ENCODE measurements at regions not wholly inside any gene's neighbourhood (a gene's known extent, or its start where the extent isn't known, plus 50 kb on each side); places are given as distances from the start of the nearest gene placed in this dataset.

DNA sequence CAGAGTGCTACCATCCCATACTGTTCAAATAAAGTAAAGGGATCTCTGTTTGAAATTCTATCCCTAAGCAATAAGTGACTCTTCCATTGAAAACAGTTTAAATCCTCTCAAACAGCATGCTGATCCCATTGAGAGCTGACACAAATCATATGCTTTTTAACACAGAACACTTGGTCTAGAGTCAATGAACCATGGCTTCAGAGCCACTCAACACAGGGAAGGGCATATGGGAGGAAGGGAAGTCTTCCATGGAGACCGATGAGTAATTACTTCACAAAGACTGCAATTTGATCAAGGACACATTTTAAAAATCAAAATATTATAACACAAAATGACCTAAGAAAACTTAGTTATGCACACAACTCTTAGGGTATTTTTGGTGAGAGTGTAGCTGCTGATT, 1073.0 kb upstream of the MAP3K7 start:
- H3K9me3 ChIP-seq (ENCODE audit: control insufficient read depth in 1 of 2, low read length in 2 of 2): no peaks in the 10 kb centered on the region
- no peaks in the 10 kb centered on the region for H3K36me3 ChIP-seq (ENCODE audit: control insufficient read depth in 1 of 2, insufficient read depth in 2 of 2, low read length in 2 of 2)
- no peaks in the 10 kb centered on the region for H3K4me1 ChIP-seq (ENCODE audit: control insufficient read depth in 1 of 2, insufficient read depth in 2 of 2, low read length in 2 of 2)
- H3K27me3 ChIP-seq (ENCODE audit: low read depth, low read length): no peaks in the 10 kb centered on the region
- no peak overlapping the region for H3K27ac ChIP-seq (ENCODE audit: low read length)
- H3K4me3 ChIP-seq (ENCODE audit: low read depth in 1 of 2, low read length in 2 of 2): no peak overlapping the region

DNA sequence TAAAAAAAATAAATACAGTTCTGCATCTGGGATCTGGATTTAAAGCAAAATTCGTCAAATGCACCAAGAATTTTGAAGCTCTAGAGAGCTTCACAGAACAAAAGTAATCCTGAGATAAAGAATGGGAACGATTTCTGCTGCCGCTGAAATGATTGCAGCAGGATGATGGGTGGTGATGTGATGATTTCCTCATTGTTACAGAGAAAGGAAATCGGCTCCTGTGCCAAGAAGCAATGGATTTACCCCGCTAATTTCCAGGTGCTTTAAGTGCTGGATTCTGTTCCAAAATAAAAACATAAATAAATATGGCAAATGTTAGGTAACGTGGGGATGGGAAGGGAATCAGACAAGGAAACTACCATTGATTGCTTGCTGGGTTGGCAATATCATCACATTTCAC, 1067.9 kb upstream of the MAP3K7 start:
- Histone ChIP-seq H3K27me3 (ENCODE audit: low read depth, low read length) (no peaks in the 10 kb centered on the region), H3K27ac (ENCODE audit: low read length) (no peak overlapping the region), H3K4me1 (ENCODE audit: control insufficient read depth in 1 of 2, insufficient read depth in 2 of 2, low read length in 2 of 2) (no peaks in the 10 kb centered on the region), H3K9me3 (ENCODE audit: control insufficient read depth in 1 of 2, low read length in 2 of 2) (no peaks in the 10 kb centered on the region), H3K4me3 (ENCODE audit: low read depth in 1 of 2, low read length in 2 of 2) (no peak overlapping the region), H3K36me3 (ENCODE audit: control insufficient read depth in 1 of 2, insufficient read depth in 2 of 2, low read length in 2 of 2) (no peaks in the 10 kb centered on the region)

DNA sequence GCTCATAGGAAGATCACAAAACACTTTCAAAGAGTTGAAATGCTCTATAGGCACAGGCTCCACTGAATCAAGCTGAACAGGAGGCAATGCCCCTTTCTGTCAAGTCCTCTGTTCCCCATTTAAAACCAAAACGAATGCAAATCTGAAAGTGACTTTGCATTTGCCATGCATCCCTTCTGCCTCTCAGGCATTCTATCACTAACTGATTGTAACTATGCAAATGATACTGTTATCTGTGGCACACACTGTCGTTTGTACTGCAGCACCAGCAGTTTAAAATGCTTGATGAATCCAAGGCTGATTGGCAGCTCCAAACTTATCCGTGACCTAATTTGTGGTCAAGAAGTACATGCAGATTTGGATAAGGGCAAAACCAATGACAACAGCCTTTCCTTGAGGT, 1067.5 kb upstream of the MAP3K7 start:
- no peaks in the 10 kb centered on the region for H3K9me3 ChIP-seq (ENCODE audit: control insufficient read depth in 1 of 2, low read length in 2 of 2)
- H3K4me1 ChIP-seq (ENCODE audit: control insufficient read depth in 1 of 2, insufficient read depth in 2 of 2, low read length in 2 of 2): no peaks in the 10 kb centered on the region
- no peaks in the 10 kb centered on the region for H3K27me3 ChIP-seq (ENCODE audit: low read depth, low read length)
- H3K27ac ChIP-seq (ENCODE audit: low read length): no peak overlapping the region
- no peaks in the 10 kb centered on the region for H3K36me3 ChIP-seq (ENCODE audit: control insufficient read depth in 1 of 2, insufficient read depth in 2 of 2, low read length in 2 of 2)
- H3K4me3 ChIP-seq (ENCODE audit: low read depth in 1 of 2, low read length in 2 of 2): no peak overlapping the region

DNA sequence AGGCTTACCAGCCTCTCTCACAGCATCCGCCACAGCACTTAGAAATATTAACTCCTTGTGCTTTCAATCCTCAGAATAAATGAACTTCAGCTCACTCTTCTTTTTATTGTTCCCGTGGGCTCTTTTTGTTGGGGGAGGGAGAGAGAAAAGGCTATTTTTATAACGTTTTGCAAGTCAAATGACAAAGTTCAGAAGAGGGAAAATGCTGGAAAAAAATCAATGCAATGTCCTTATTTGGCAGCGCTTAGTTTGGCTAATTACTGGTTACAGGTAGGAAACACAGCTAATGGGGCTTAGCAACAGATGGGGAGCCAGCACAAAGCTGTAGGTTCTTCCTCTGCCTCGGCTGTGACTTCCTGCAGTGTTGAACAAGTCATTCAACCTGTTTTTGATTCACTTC, 1067.0 kb upstream of the MAP3K7 start:
- H3K4me3 ChIP-seq (ENCODE audit: low read depth in 1 of 2, low read length in 2 of 2): no peak overlapping the region
- H3K36me3 ChIP-seq (ENCODE audit: control insufficient read depth in 1 of 2, insufficient read depth in 2 of 2, low read length in 2 of 2): no peaks in the 10 kb centered on the region
- no peak overlapping the region for H3K27ac ChIP-seq (ENCODE audit: low read length)
- no peaks in the 10 kb centered on the region for H3K9me3 ChIP-seq (ENCODE audit: control insufficient read depth in 1 of 2, low read length in 2 of 2)
- no peaks in the 10 kb centered on the region for H3K27me3 ChIP-seq (ENCODE audit: low read depth, low read length)
- H3K4me1 ChIP-seq (ENCODE audit: control insufficient read depth in 1 of 2, insufficient read depth in 2 of 2, low read length in 2 of 2): no peaks in the 10 kb centered on the region

DNA sequence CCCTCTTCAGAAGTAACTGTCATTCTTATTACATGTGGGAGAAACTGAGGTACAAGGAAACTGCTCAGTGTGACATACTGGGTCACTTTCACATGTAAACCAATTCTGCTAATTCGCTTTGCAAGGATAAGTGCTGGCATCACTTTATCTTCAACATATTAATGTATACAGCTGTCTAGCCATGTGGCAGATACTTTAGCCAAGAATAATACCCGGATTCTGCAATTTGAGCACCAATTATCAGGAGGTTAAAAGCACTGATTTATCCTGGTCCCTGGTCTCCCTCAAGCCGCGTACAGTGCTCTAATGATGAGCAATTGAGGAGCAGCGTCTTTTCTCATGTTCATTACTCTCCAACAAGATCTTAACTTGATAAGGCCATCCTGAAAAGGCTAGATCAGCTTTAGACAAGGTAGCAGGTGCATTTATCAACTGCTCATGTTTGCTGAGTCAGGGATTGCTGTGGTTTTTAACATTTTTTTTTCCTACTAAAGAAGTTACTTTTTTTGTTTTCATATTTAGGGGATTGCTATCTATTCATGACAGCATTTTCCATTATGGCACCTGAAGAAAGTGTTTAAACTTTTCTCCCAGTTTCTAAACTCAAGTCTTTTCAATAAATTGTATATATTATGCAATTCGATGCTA, 1066.3 kb upstream of the MAP3K7 start:
- Histone ChIP-seq H3K36me3 (ENCODE audit: control insufficient read depth in 1 of 2, insufficient read depth in 2 of 2, low read length in 2 of 2) (no peaks in the 10 kb centered on the region), H3K9me3 (ENCODE audit: control insufficient read depth in 1 of 2, low read length in 2 of 2) (no peaks in the 10 kb centered on the region), H3K4me3 (ENCODE audit: low read depth in 1 of 2, low read length in 2 of 2) (no peak overlapping the region), H3K27me3 (ENCODE audit: low read depth, low read length) (no peaks in the 10 kb centered on the region), H3K27ac (ENCODE audit: low read length) (no peak overlapping the region), H3K4me1 (ENCODE audit: control insufficient read depth in 1 of 2, insufficient read depth in 2 of 2, low read length in 2 of 2) (no peaks in the 10 kb centered on the region)

DNA sequence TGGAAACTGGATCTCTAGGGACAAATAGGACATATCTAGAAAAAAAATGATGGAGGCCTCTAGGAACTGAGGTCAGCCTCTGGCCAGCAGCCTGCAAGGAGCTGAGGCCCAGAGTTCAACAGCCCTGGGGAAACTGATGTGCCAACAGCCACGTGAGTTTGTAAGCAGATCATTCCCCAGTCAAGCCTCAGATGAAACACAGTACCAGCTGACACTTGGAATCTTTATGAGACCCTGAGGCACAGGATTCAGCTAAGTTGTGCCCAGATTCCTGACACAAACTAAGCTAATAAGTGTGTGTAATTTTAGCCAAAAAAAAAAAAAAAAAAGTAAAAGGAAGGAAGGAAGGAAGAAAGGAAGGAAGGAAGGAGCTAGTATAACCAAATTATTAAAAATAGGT, 1059.8 kb upstream of the MAP3K7 start:
- Histone ChIP-seq H3K27me3 (ENCODE audit: low read depth, low read length) (no peaks in the 10 kb centered on the region), H3K4me1 (ENCODE audit: control insufficient read depth in 1 of 2, insufficient read depth in 2 of 2, low read length in 2 of 2) (no peaks in the 10 kb centered on the region), H3K27ac (ENCODE audit: low read length) (no peak overlapping the region), H3K4me3 (ENCODE audit: low read depth in 1 of 2, low read length in 2 of 2) (no peak overlapping the region), H3K36me3 (ENCODE audit: control insufficient read depth in 1 of 2, insufficient read depth in 2 of 2, low read length in 2 of 2) (no peaks in the 10 kb centered on the region), H3K9me3 (ENCODE audit: control insufficient read depth in 1 of 2, low read length in 2 of 2) (no peaks in the 10 kb centered on the region)

DNA sequence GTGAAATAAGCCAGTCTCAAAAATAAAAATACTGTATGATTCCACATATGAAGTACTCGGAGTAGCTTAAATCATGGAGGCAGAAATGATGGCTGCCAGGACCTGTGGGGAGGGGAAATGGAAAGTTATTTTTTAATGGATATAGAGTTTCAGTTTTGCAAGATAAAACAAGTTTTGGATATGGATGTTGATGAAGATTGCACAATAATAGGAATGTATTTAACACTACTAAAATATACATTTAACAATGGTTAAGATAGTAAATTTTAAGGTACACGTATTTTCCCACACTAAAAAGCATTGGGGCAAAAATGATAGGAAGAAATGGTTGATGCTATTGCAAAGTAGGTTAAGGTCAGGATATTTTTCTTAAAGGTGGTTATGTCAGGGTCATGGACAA, 1058.9 kb upstream of the MAP3K7 start:
- H3K27me3 ChIP-seq (ENCODE audit: low read depth, low read length): no peaks in the 10 kb centered on the region
- no peak overlapping the region for H3K27ac ChIP-seq (ENCODE audit: low read length)
- no peaks in the 10 kb centered on the region for H3K9me3 ChIP-seq (ENCODE audit: control insufficient read depth in 1 of 2, low read length in 2 of 2)
- no peaks in the 10 kb centered on the region for H3K4me1 ChIP-seq (ENCODE audit: control insufficient read depth in 1 of 2, insufficient read depth in 2 of 2, low read length in 2 of 2)
- no peak overlapping the region for H3K4me3 ChIP-seq (ENCODE audit: low read depth in 1 of 2, low read length in 2 of 2)
- H3K36me3 ChIP-seq (ENCODE audit: control insufficient read depth in 1 of 2, insufficient read depth in 2 of 2, low read length in 2 of 2): no peaks in the 10 kb centered on the region

DNA sequence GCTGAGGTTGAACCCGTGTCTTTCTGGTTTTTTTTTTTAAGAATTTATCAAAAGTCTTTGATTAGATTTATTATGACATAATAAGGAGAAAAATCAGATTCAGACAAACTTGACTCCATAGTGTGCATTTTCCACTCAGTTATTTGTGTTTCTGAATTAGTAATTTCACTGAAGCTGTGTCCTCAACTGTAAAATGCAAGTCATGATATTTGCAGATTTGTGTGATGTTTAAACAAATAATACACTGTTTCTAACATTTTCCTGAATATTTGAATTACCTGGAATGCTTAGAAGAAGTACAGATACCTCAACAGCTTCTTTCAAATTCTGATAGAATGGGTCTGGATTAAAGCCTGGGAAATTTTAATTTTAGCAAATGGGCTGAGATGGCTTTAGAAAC, 1050.3 kb upstream of the MAP3K7 start:
- H3K27me3 ChIP-seq (ENCODE audit: low read depth, low read length): no peaks in the 10 kb centered on the region
- no peak overlapping the region for H3K27ac ChIP-seq (ENCODE audit: low read length)
- H3K4me1 ChIP-seq (ENCODE audit: control insufficient read depth in 1 of 2, insufficient read depth in 2 of 2, low read length in 2 of 2): no peaks in the 10 kb centered on the region
- H3K4me3 ChIP-seq (ENCODE audit: low read depth in 1 of 2, low read length in 2 of 2): no peak overlapping the region
- H3K9me3 ChIP-seq (ENCODE audit: control insufficient read depth in 1 of 2, low read length in 2 of 2): peaks cover 0 to 2% of the 10 kb centered on the region in 2 donors
- H3K36me3 ChIP-seq (ENCODE audit: control insufficient read depth in 1 of 2, insufficient read depth in 2 of 2, low read length in 2 of 2): no peaks in the 10 kb centered on the region

DNA sequence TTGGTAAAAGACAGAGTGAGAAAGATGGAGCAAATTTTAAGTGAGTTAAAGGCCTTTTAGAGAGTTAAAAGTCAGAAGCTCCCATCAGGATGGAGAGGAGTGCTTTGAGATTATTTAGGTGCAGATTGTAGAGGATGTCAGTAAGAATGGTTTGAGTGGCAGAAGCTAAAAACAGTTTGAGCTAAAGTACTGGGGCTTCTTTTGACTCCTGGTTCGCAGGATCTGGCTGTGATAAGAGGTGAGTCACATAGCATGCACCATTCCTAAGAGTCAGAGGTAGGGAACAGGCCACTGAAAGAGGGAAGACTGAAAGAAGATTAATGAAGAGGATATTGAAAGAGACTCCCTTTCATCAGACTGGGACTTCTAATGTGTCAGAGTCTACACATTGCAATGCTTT, 1047.9 kb upstream of the MAP3K7 start:
- H3K4me1 ChIP-seq (ENCODE audit: control insufficient read depth in 1 of 2, insufficient read depth in 2 of 2, low read length in 2 of 2): no peaks in the 10 kb centered on the region
- no peak overlapping the region for H3K4me3 ChIP-seq (ENCODE audit: low read depth in 1 of 2, low read length in 2 of 2)
- H3K36me3 ChIP-seq (ENCODE audit: control insufficient read depth in 1 of 2, insufficient read depth in 2 of 2, low read length in 2 of 2): no peaks in the 10 kb centered on the region
- H3K27me3 ChIP-seq (ENCODE audit: low read depth, low read length): no peaks in the 10 kb centered on the region
- H3K9me3 ChIP-seq (ENCODE audit: control insufficient read depth in 1 of 2, low read length in 2 of 2): no peaks in the 10 kb centered on the region
- no peak overlapping the region for H3K27ac ChIP-seq (ENCODE audit: low read length)

DNA sequence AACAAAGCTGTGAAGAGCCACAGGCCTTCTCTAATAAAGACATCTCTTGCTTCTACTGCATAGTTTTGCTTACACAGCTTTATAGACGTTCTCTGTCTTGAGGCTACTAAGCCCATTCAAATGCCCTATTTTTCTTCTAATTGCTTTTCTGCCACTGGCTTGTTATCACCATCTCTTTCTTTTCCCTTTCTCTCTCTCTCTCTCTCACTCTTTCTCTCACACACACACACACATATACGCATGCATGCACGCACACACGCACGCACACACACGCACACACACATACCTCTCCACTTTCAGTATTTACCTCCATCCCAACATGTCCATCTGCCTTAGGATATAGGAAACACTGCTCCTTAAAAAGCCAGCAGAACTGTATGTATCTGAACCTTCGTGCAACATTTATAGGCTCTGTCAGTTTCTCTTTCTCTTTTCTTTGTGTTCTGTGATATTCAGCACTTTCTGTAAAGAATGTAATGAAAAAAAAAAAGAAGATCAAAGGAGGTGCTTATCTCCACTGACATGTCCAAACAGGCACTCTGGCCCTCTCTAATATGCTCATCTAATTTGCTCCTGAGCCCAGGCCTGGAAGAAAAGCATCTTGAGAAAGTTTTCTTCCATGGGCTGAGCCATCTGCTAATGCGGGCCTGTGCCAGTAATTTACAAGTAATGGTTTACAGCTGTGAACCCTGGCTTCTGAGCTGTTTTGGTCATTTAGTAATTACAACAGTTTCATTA, 1046.7 kb upstream of the MAP3K7 start:
- H3K9me3 ChIP-seq (ENCODE audit: control insufficient read depth in 1 of 2, low read length in 2 of 2): no peaks in the 10 kb centered on the region
- no peaks in the 10 kb centered on the region for H3K4me1 ChIP-seq (ENCODE audit: control insufficient read depth in 1 of 2, insufficient read depth in 2 of 2, low read length in 2 of 2)

DNA sequence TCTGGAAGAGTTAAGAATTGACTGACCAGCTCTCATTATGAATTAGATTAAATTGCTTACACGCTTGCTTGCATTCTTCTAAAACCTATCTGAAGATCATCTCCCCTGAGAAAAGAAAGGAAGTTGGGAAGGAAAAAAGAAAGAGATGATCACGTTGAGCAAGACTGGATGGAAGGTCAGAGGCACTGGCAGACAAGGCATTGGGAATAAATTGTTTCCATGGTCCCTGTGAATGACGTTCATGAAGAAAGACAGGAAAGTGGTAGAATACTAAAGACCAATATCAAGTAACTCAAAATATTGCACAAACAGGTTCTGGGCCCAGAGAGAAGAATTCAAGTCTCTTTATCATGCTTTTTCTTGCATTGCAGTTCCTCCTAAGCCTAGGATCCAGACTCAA, 1045.4 kb upstream of the MAP3K7 start:
- H3K27me3 ChIP-seq (ENCODE audit: low read depth, low read length): no peaks in the 10 kb centered on the region
- H3K4me3 ChIP-seq (ENCODE audit: low read depth in 1 of 2, low read length in 2 of 2): no peak overlapping the region
- no peaks in the 10 kb centered on the region for H3K9me3 ChIP-seq (ENCODE audit: control insufficient read depth in 1 of 2, low read length in 2 of 2)
- H3K4me1 ChIP-seq (ENCODE audit: control insufficient read depth in 1 of 2, insufficient read depth in 2 of 2, low read length in 2 of 2): no peaks in the 10 kb centered on the region
- no peak overlapping the region for H3K27ac ChIP-seq (ENCODE audit: low read length)
- no peaks in the 10 kb centered on the region for H3K36me3 ChIP-seq (ENCODE audit: control insufficient read depth in 1 of 2, insufficient read depth in 2 of 2, low read length in 2 of 2)

More for the DNA sequence above, 1046.7 kb upstream of the MAP3K7 start:
- H3K27ac ChIP-seq (ENCODE audit: low read length): no peak overlapping the region
- H3K4me3 ChIP-seq (ENCODE audit: low read depth in 1 of 2, low read length in 2 of 2): no peak overlapping the region
- no peaks in the 10 kb centered on the region for H3K27me3 ChIP-seq (ENCODE audit: low read depth, low read length)
- H3K36me3 ChIP-seq (ENCODE audit: control insufficient read depth in 1 of 2, insufficient read depth in 2 of 2, low read length in 2 of 2): no peaks in the 10 kb centered on the region

DNA sequence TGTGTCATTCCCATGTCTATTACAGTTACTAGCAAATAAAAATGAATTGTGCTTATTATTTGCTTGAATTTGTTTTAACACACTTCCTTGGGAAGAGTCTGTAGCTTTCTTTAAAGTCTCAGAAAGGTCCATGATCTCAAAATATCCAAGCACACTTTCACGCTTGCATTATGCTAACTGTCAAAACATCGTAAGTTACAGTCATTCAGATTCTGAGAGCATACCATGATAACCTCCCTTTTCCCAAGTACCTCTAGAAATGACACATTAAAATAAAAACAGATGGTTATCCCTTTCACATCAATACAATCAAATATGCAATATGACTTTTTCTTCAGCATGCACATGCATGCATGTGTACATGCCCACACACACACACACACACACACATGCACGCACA, 1044.4 kb upstream of the MAP3K7 start:
- Histone ChIP-seq H3K36me3 (ENCODE audit: control insufficient read depth in 1 of 2, insufficient read depth in 2 of 2, low read length in 2 of 2) (no peaks in the 10 kb centered on the region), H3K27ac (ENCODE audit: low read length) (no peak overlapping the region), H3K9me3 (ENCODE audit: control insufficient read depth in 1 of 2, low read length in 2 of 2) (no peaks in the 10 kb centered on the region), H3K27me3 (ENCODE audit: low read depth, low read length) (no peaks in the 10 kb centered on the region), H3K4me1 (ENCODE audit: control insufficient read depth in 1 of 2, insufficient read depth in 2 of 2, low read length in 2 of 2) (no peaks in the 10 kb centered on the region), H3K4me3 (ENCODE audit: low read depth in 1 of 2, low read length in 2 of 2) (no peak overlapping the region)

Data from muscle layer of duodenum (tissue), 2 donors.